Spleen (tissue), 7 donors: ENCODE measurements at regions not wholly inside any gene's neighbourhood (a gene's known extent, or its start where the extent isn't known, plus 50 kb on each side); places are given as distances from the start of the nearest gene placed in this dataset.

Source experiments
- CTCF ChIP-seq, 11 experiments: fragments of 200-600 bp in 7 of 11; fragments of 450-650 bp in 4 of 11; sonication (generic) in 4 of 11; IDR thresholded peaks in 8 of 11; conservative IDR thresholded peaks in 3 of 11; 1 replicate in 7 of 11; 2 replicates in 4 of 11; pipeline versions ENCODE4 v1.4.0 to v1.8.0; 2016 to 2021; ENCODE audit warnings: antibody characterized with exemption in 11 of 11, inconsistent platforms in 4 of 11, mild to moderate bottlenecking in 1 of 11
- POLR2A ChIP-seq, 3 donors: fragments of 450-650 bp; IDR thresholded peaks; one replicate each; pipeline ENCODE4 v1.5.1; 2017; ENCODE audit warnings: antibody characterized with exemption in 3 of 3, mild to moderate bottlenecking in 1 of 3
- POLR2AphosphoS5 ChIP-seq, 3 donors: sonication (generic); formaldehyde crosslinking; IDR thresholded peaks; one replicate each; pipeline ENCODE4 v1.5.1; 2017; ENCODE audit warnings: antibody characterized with exemption in 3 of 3
- donor health status: DM: no; HTN: no; CAD: no; lungs with moderate emphysema.
- donor health status: DM: no; HTN: no; CAD: no.
- donor health status: DM: no; HTN: no; CAD: no.

- no peak for TF ChIP-seq CTCF (IDR thresholded peaks at IDR 0.05 in 8 of 11, conservative IDR thresholded peaks at IDR 0.05 in 3 of 11)
- TF ChIP-seq POLR2A (IDR thresholded peaks at IDR 0.05) = no peak
- TF ChIP-seq POLR2AphosphoS5 (IDR thresholded peaks at IDR 0.05) = no peak
Observed at GRCh38 chr9:90128587-90129190, 513.9 kb downstream of the DIRAS2 start.
